Middle frontal gyrus (tissue), 1 donor: ENCODE measurements at regions not wholly inside any gene's neighbourhood (a gene's known extent, or its start where the extent isn't known, plus 50 kb on each side); places are given as distances from the start of the nearest gene placed in this dataset.

Source experiments
- DNase-seq: peaks from one replicate; pipeline ENCODE4 v3.0.0-alpha.2; 2015; ENCODE audit warnings: low spot score; ENCODE audit errors: extremely low spot score

DNA sequence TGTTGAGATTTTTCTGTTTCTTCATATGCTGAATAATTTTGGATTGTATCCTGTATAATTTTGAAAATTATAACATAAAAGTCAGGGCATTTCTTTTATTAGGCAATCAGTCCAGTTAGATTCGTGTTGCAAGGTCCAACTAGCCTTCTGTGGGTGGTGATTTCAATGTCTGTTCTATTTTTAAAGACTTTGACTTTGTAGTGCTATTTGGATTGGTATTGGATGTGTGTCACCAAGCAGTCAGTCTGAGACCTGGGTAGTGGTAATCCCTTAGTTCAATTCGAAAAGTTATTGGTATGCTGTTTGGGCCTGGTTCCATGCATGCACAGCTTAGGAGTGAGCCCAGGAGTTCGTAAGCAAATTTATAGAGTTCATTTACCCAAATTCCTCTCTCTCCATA is 82.2 kb downstream of the EPDR1 start:
- DNase-seq, result no peak

- DNase-seq, result no peak
Measured at GRCh38 chr7:38006559-38006958, 86.1 kb downstream of the EPDR1 start.

GRCh38 chr7:38007096-38007495 is 86.7 kb downstream of the EPDR1 start:
- no peak for DNase-seq

DNA sequence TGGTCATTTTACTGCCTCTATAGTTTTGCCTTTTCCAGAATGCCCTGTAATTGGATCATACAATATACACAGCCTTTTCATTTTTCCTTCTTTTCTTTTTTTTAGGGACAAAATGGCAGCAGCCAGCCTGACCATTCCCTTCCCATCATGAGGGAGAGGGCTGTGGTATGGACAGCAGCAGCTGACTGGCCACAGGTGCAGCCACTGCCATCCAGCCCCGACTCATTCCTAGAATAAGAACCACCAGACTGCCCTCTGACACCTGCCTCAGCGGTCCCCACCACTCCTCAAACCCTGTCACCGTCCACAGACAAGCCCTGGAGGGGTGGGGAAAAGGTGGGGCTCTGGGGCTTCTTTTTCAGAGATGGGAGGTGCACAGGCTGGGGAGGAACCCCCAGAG is 92.8 kb downstream of the EPDR1 start:
- DNase-seq, result no peak

DNA sequence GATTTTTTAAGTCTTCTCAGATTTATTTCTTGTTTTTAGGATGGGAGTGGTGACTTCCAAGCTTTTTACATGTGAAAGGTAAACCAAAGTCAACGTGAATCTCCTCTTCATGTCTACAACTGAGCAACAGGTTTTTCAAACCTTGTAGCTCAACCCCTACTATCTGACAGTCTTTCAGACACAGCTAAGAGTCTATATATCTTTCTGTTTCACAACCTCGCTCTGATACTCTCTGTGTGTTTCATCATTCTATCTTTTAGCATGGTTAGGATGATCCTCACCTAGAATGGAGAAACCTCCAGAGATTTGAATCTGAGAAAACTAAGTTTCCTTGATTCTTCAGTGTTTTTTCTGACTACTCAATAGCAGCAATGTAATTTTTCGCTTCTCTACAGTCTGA is 96.1 kb downstream of the EPDR1 start:
- DNase-seq, result no peak

DNA sequence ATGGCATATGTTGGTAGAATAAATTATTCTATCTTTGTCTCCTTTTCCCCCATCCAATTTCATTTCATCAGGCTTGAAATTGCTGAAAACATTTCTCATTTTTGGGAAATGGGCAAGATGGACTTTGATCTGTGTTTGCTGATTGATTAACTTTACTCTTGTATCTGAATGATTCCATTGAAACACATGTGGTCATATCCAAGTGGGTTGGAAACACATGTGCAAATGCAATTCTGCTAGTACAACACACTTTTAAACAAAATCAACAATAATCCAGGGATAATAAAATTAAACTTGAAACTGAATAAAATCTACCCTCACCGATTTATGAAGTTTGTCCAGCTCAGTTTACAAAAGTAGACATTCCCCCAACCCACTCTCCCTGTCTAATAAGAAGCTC is 96.9 kb downstream of the EPDR1 start:
- no peak for DNase-seq

GRCh38 chr7:38020121-38020785 is 99.8 kb downstream of the EPDR1 start:
- DNase-seq, result no peak

- DNase-seq, result no peak
Measured at GRCh38 chr7:38021892-38022291, 101.5 kb downstream of the EPDR1 start.

GRCh38 chr7:38025815-38026214 is 105.4 kb downstream of the EPDR1 start:
- DNase-seq, result no peak

DNA sequence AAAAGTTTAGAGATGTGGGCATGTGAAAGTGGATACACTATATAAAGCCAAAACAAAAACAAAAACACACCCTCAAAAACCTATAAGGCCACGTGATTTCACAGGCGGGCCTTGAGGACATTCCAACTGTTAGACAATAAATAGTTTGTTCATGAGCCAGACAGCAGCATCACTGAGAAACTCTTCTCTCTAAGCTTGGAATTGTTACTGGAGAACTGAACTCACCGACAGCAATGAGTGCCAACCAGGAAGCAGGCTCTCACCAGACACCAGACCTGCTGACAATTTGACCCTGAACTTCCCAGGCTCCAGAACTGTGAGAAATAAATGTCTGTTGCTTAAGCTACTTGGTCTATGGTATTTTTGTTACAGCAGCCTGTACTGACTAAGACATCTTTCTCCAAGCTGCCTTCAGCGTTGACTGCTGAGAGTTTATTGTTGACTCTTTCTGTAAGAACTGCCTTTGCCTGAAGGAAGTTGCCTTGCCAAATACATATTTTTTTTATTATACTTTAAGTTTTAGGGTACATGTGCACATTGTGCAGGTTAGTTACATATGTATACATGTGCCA is 107.5 kb downstream of the EPDR1 start:
- no peak for DNase-seq

GRCh38 chr7:38034062-38034908 is 113.8 kb downstream of the EPDR1 start:
- DNase-seq, result no peak

GRCh38 chr7:38040831-38041230 is 120.4 kb downstream of the EPDR1 start:
- no peak for DNase-seq

- DNase-seq, result no peak
Measured at GRCh38 chr7:38049679-38050078, 128.4 kb upstream of the STARD3NL start.

DNA sequence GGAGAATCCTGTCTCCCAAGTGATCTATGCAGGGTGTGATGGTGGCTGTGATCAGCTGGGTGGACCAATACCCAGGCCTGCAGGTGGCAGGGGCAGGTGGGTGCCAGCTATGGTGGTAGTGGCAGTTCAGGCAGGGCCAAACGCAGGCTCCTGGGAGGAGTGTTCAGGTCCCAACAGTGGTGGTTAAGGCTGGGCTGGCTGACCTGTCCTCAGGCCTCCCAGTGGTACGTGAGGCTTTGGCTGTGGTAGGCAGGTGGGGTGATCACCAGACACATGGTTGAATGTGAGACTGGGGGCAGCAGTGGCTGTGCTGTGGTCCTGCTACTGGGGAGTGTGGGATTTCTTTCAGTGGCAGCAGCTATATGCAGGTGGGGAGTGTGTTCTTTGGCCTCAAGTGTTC is 126.7 kb upstream of the STARD3NL start:
- DNase-seq, result no peak

DNA sequence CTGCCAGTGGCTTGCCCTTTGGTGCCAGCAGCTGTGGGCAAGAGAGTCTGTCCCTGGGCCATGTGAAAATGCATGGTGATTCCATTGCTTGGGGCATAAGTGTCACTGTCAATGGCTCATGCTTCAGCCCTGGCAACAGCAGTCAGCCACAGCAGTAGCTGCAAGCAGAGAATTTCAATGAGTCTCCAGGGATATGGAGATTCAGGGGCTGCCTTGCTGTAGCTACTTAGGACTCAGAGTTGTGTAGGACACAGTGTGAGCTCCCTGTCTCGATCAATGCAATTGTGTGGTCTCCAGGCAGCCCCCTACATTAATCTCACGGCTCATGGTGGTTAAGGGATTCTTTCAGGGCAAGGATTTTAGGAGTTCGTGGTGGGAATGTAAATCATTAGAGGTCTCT is 126.3 kb upstream of the STARD3NL start:
- no peak for DNase-seq

DNA sequence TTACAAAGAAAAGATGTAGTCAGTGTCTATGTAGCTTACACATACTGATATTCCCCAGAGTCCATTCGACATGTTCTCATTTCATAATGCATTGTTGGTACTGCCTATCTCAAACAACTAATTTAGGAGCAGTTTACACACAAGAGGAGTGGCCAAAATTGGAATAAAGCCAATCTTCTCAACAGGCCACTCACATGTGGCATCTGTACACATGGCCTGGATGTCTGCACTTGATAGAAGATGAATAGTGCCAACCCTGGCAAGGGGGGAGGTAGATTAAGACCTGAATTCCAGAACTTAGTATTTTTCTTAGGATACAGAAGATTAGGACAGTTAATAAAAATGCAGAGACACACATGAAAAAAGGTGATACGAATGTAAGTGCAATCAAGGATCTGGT is 125.3 kb upstream of the STARD3NL start:
- no peak for DNase-seq

- no peak for DNase-seq
Measured at GRCh38 chr7:38054199-38054598, 123.8 kb upstream of the STARD3NL start.

DNA sequence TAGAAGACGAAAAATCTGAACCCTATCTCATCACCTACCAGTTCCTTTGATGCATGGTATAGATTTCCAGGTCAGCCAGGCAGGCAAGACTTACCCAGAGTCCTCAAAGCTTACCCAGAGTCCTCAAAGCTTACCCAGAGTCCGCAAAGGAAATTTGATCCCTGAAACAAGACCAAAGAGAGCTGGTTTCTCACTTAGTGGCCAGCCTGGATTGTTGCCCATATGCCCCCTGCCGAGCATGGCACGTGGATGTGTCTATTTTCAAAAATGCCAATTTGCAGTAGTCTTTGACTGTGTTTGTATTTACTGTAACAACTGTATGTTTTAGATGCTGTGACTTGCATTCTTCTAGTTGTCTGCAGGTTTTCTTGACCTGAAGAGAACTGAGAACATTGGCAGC is 120.2 kb upstream of the STARD3NL start:
- DNase-seq, result no peak

DNA sequence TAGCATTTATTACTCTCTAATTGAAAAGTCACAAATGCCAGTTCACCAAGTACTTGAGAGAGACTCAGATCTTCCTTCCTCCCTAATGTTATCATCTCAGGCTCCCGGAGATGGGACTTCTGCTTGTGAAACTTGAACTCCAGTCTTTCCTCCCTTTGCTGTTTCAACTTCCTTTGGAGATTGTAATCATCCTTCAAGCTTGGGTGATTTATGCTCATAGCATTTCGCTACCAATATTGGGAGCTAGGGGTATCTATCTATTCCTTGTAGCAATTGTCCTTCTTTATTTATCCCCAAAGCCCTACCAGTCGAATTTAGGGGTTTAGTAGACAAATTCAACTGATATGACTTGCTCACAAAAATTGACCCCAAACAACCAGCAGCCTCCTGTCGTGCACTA is 117.9 kb upstream of the STARD3NL start:
- no peak for DNase-seq

DNA sequence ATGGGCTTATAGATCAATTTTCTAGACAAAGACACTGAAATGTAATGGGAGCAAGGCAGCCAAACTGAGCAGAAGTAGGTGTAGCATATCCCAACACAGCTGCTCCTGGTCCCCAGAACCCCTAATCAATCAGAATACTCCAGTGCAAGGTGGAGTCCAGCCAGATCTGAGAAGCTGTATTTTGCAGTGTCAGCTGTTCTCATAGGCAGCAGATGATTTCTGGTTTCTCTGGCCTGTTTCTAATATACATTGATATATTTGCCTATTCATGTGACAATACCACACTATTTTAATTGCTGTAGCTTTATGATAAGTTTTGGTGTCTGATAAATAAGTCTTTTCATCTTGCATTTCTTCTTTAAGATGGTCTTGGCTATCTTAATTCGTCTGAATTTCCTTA is 117.4 kb upstream of the STARD3NL start:
- DNase-seq, result no peak

DNA sequence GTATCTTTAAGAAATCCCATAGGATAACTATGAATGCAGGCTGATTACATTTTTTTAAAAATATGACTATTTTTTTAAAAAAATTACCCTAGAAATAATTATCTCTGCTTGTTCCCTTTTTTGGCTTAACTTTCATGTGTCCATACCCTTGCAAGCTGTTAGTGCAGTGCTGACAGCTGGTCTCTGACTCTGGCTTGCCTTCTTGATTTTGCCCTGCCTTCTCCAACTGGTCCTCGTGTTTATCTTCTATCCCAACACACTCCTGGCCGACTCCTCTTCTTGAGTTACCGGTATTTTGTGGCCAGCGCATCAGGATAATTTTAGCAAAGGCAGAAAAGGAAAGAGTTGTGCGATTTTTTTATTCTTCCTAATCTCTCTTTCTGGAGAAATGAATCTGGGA is 111.7 kb upstream of the STARD3NL start:
- DNase-seq, result no peak

- DNase-seq, result no peak
Measured at GRCh38 chr7:38068461-38068860, 109.6 kb upstream of the STARD3NL start.

GRCh38 chr7:38069052-38069451 is 109.0 kb upstream of the STARD3NL start:
- DNase-seq, result no peak
